ENCODE measurements at regions not wholly inside any gene's neighbourhood (a gene's known extent, or its start where the extent isn't known, plus 50 kb on each side); places are given as distances from the start of the nearest gene placed in this dataset.

GRCh38 chr1:3954170-3955169 is 54.4 kb upstream of the C1orf174 start:
- no peak overlapping the region for H3K27ac ChIP-seq (ENCODE audit: low read length)
- peaks cover 12% of the 10 kb centered on the region for H3K27me3 ChIP-seq (ENCODE audit: low read depth, low read length)
- no peak overlapping the region for H3K4me3 ChIP-seq (ENCODE audit: low read depth in 1 of 2, low read length in 2 of 2)
- H3K36me3 ChIP-seq (ENCODE audit: control insufficient read depth in 1 of 2, insufficient read depth in 2 of 2, low read length in 2 of 2): no peaks in the 10 kb centered on the region
- H3K9me3 ChIP-seq (ENCODE audit: control insufficient read depth in 1 of 2, low read length in 2 of 2): no peaks in the 10 kb centered on the region
- H3K4me1 ChIP-seq (ENCODE audit: control insufficient read depth in 1 of 2, insufficient read depth in 2 of 2, low read length in 2 of 2): no peaks in the 10 kb centered on the region

DNA sequence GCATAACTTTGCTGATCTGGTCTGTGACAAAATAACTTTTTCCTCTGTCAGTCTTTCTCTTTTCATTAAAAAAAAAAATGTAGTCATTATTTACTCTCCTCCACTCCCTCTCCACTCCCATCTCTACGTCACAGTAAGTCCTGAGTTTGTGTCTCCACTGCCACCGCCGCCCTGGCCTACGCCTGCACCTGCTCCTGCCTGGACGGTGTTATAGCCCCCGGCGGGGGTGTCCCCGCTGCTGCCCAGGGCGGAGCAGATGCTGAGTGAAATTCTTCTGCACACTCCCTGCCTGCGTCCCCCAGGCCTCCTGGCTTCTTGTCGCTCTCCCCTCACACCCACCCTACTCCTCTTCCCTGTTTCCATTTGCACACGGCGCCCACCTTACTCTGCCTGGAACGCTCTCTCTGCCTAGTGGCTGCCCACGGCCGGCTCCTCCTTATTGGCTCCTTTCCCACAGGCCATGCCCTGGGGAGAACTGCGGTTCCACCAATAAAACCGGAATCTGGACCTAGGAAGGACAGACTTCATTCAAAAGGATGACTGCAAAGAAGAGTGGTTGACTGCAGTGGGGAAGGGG is 55.2 kb upstream of the C1orf174 start:
- H3K9me3 ChIP-seq (ENCODE audit: control insufficient read depth in 1 of 2, low read length in 2 of 2): no peaks in the 10 kb centered on the region
- no peaks in the 10 kb centered on the region for H3K4me1 ChIP-seq (ENCODE audit: control insufficient read depth in 1 of 2, insufficient read depth in 2 of 2, low read length in 2 of 2)
- H3K27me3 ChIP-seq (ENCODE audit: low read depth, low read length): peaks cover 5% of the 10 kb centered on the region
- no peaks in the 10 kb centered on the region for H3K36me3 ChIP-seq (ENCODE audit: control insufficient read depth in 1 of 2, insufficient read depth in 2 of 2, low read length in 2 of 2)
- H3K27ac ChIP-seq (ENCODE audit: low read length): no peak overlapping the region
- no peak overlapping the region for H3K4me3 ChIP-seq (ENCODE audit: low read depth in 1 of 2, low read length in 2 of 2)

- Histone ChIP-seq H3K4me1 (ENCODE audit: control insufficient read depth in 1 of 2, insufficient read depth in 2 of 2, low read length in 2 of 2) (no peaks in the 10 kb centered on the region), H3K4me3 (ENCODE audit: low read depth in 1 of 2, low read length in 2 of 2) (no peak overlapping the region), H3K27ac (ENCODE audit: low read length) (no peak overlapping the region), H3K27me3 (ENCODE audit: low read depth, low read length) (peaks cover 5% of the 10 kb centered on the region), H3K9me3 (ENCODE audit: control insufficient read depth in 1 of 2, low read length in 2 of 2) (no peaks in the 10 kb centered on the region), H3K36me3 (ENCODE audit: control insufficient read depth in 1 of 2, insufficient read depth in 2 of 2, low read length in 2 of 2) (no peaks in the 10 kb centered on the region)
These were observed 56.6 kb upstream of the C1orf174 start for GRCh38 chr1:3956527-3957170.

DNA sequence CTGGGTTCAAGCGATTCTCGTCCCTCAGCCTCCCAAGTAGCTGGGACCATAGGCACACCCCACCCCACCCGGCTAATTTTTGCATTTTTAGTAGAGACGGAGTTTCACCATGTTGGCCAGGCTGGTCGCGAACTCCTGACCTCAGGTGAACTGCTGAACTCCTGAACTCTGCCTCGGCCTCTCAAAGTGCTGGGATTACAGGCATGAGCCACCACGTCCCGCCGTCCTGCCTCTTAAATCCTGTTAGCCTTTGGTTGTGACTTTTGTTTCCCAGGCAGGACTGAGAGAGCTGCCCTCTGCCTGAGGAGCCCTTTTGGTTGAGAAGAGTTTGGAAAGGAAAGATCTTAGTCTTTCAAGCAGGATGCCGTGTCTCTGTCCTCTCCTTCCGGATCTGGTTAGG is 59.3 kb upstream of the C1orf174 start:
- Histone ChIP-seq H3K4me1 (ENCODE audit: control insufficient read depth in 1 of 2, insufficient read depth in 2 of 2, low read length in 2 of 2) (no peaks in the 10 kb centered on the region), H3K27ac (ENCODE audit: low read length) (no peak overlapping the region), H3K36me3 (ENCODE audit: control insufficient read depth in 1 of 2, insufficient read depth in 2 of 2, low read length in 2 of 2) (no peaks in the 10 kb centered on the region), H3K4me3 (ENCODE audit: low read depth in 1 of 2, low read length in 2 of 2) (no peak overlapping the region), H3K27me3 (ENCODE audit: low read depth, low read length) (peaks cover 5% of the 10 kb centered on the region), H3K9me3 (ENCODE audit: control insufficient read depth in 1 of 2, low read length in 2 of 2) (no peaks in the 10 kb centered on the region)

- Histone ChIP-seq H3K4me1 (ENCODE audit: control insufficient read depth in 1 of 2, insufficient read depth in 2 of 2, low read length in 2 of 2) (no peaks in the 10 kb centered on the region), H3K36me3 (ENCODE audit: control insufficient read depth in 1 of 2, insufficient read depth in 2 of 2, low read length in 2 of 2) (no peaks in the 10 kb centered on the region), H3K27ac (ENCODE audit: low read length) (no peak overlapping the region), H3K9me3 (ENCODE audit: control insufficient read depth in 1 of 2, low read length in 2 of 2) (peaks cover 0 to 4% of the 10 kb centered on the region in 2 donors), H3K4me3 (ENCODE audit: low read depth in 1 of 2, low read length in 2 of 2) (no peak overlapping the region), H3K27me3 (ENCODE audit: low read depth, low read length) (no peaks in the 10 kb centered on the region)
These were observed 63.5 kb upstream of the C1orf174 start for GRCh38 chr1:3963554-3963953.

DNA sequence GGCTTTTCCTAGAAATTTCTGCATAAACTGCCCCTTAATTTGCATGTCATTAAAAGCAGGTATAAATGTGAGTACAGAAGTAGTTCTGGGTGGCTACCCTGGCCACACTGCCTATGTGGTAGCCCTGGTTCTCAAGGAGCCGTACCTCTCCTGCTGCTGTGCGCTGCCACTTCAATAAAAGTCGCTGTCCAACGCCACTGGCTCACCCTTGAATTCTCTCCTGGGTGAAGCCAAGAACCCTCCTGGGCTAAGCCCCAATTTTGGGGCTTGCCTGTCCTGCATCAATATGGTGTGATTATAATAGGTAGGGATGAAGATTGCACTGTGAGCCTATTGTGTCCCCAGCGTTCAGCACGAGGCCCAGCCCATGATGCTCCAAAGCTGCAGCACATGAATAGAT is 65.6 kb upstream of the C1orf174 start:
- Histone ChIP-seq H3K9me3 (ENCODE audit: control insufficient read depth in 1 of 2, low read length in 2 of 2) (peaks cover 0 to 13% of the 10 kb centered on the region in 2 donors), H3K4me3 (ENCODE audit: low read depth in 1 of 2, low read length in 2 of 2) (no peak overlapping the region), H3K36me3 (ENCODE audit: control insufficient read depth in 1 of 2, insufficient read depth in 2 of 2, low read length in 2 of 2) (no peaks in the 10 kb centered on the region), H3K27ac (ENCODE audit: low read length) (no peak overlapping the region), H3K27me3 (ENCODE audit: low read depth, low read length) (no peaks in the 10 kb centered on the region), H3K4me1 (ENCODE audit: control insufficient read depth in 1 of 2, insufficient read depth in 2 of 2, low read length in 2 of 2) (no peaks in the 10 kb centered on the region)

DNA sequence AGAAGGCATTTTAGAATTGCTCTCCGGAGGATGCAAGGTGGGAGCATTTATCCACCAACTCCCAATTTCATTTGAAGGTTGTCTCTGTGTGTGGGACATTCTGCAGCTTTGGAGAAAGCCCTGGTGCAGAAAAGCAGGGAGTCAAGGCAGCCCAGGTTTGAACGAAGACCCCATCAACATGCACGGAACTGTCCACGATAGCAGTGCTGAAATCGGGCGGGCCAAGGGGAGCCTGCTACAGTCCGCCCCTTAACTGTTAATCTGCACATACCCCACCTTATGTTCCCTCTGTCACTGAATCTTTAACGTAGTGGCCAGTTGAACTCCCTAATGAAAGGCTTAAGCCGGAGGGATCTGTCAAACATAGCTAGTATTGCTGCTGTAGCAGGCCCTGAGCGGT is 68.8 kb upstream of the C1orf174 start:
- Histone ChIP-seq H3K36me3 (ENCODE audit: control insufficient read depth in 1 of 2, insufficient read depth in 2 of 2, low read length in 2 of 2) (no peaks in the 10 kb centered on the region), H3K9me3 (ENCODE audit: control insufficient read depth in 1 of 2, low read length in 2 of 2) (peaks cover 0 to 13% of the 10 kb centered on the region in 2 donors), H3K27me3 (ENCODE audit: low read depth, low read length) (peaks cover 3% of the 10 kb centered on the region), H3K4me1 (ENCODE audit: control insufficient read depth in 1 of 2, insufficient read depth in 2 of 2, low read length in 2 of 2) (no peaks in the 10 kb centered on the region), H3K4me3 (ENCODE audit: low read depth in 1 of 2, low read length in 2 of 2) (no peak overlapping the region), H3K27ac (ENCODE audit: low read length) (no peak overlapping the region)

GRCh38 chr1:3971981-3972380 is 71.9 kb upstream of the C1orf174 start:
- Histone ChIP-seq H3K27ac (ENCODE audit: low read length) (no peak overlapping the region), H3K36me3 (ENCODE audit: control insufficient read depth in 1 of 2, insufficient read depth in 2 of 2, low read length in 2 of 2) (no peaks in the 10 kb centered on the region), H3K9me3 (ENCODE audit: control insufficient read depth in 1 of 2, low read length in 2 of 2) (peaks cover 0 to 13% of the 10 kb centered on the region in 2 donors), H3K4me1 (ENCODE audit: control insufficient read depth in 1 of 2, insufficient read depth in 2 of 2, low read length in 2 of 2) (no peaks in the 10 kb centered on the region), H3K4me3 (ENCODE audit: low read depth in 1 of 2, low read length in 2 of 2) (no peak overlapping the region), H3K27me3 (ENCODE audit: low read depth, low read length) (peaks cover 3% of the 10 kb centered on the region)

- H3K9me3 ChIP-seq (ENCODE audit: control insufficient read depth in 1 of 2, low read length in 2 of 2): no peaks in the 10 kb centered on the region
- H3K27me3 ChIP-seq (ENCODE audit: low read depth, low read length): peaks cover 2% of the 10 kb centered on the region
- H3K27ac ChIP-seq (ENCODE audit: low read length): no peak overlapping the region
- no peak overlapping the region for H3K4me3 ChIP-seq (ENCODE audit: low read depth in 1 of 2, low read length in 2 of 2)
- no peaks in the 10 kb centered on the region for H3K4me1 ChIP-seq (ENCODE audit: control insufficient read depth in 1 of 2, insufficient read depth in 2 of 2, low read length in 2 of 2)
- no peaks in the 10 kb centered on the region for H3K36me3 ChIP-seq (ENCODE audit: control insufficient read depth in 1 of 2, insufficient read depth in 2 of 2, low read length in 2 of 2)
These were observed 76.0 kb upstream of the C1orf174 start for GRCh38 chr1:3975903-3976630.

DNA sequence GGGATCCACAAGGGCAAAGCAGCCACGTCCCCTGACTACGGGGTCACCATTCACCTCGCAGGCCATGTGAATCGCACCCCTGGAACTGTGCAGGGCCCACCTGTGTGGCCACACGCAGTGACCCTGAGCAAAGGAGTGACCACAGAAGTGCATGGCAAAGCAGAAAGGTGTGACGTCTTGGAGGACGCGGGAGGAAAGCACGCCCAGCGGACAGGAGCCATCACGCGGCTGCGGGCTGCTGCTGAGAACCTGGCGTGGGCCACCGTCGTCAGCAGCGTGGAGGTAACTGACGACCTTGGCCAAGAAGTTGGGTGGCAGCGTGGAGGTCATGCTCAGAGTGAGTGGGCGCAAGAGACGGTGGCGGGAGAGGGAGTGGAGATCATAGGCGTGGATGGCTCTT is 76.7 kb upstream of the C1orf174 start:
- H3K27me3 ChIP-seq (ENCODE audit: low read depth, low read length): no peaks in the 10 kb centered on the region
- H3K27ac ChIP-seq (ENCODE audit: low read length): no peak overlapping the region
- no peaks in the 10 kb centered on the region for H3K36me3 ChIP-seq (ENCODE audit: control insufficient read depth in 1 of 2, insufficient read depth in 2 of 2, low read length in 2 of 2)
- no peaks in the 10 kb centered on the region for H3K9me3 ChIP-seq (ENCODE audit: control insufficient read depth in 1 of 2, low read length in 2 of 2)
- no peaks in the 10 kb centered on the region for H3K4me1 ChIP-seq (ENCODE audit: control insufficient read depth in 1 of 2, insufficient read depth in 2 of 2, low read length in 2 of 2)
- H3K4me3 ChIP-seq (ENCODE audit: low read depth in 1 of 2, low read length in 2 of 2): no peak overlapping the region

Data from muscle layer of duodenum (tissue), 2 donors.